ENCODE measurements at regions not wholly inside any gene's neighbourhood (a gene's known extent, or its start where the extent isn't known, plus 50 kb on each side); places are given as distances from the start of the nearest gene placed in this dataset.
A peak's percentile ranks its signal among the peaks of the same experiment; 100 is the strongest.

GRCh38 chr6:22008248-22008836 is 288.5 kb downstream of the PRL start:
- no peak for DNase-seq (ENCODE audit: low read depth in 4 of 4, low spot score in 2 of 4)

GRCh38 chr6:22010102-22010501 is 286.7 kb downstream of the PRL start:
- no peak for DNase-seq (ENCODE audit: low read depth in 4 of 4, low spot score in 2 of 4)

- no peak for DNase-seq (ENCODE audit: low read depth in 4 of 4, low spot score in 2 of 4)
Measured at GRCh38 chr6:22015216-22015615, 281.6 kb downstream of the PRL start.

- DNase-seq (ENCODE audit: low read depth in 4 of 4, low spot score in 2 of 4): no peak
Measured at GRCh38 chr6:22015944-22016343, 280.9 kb downstream of the PRL start.

GRCh38 chr6:22017272-22017671 is 279.6 kb downstream of the PRL start:
- DNase-seq (ENCODE audit: low read depth in 4 of 4, low spot score in 2 of 4): no peak

GRCh38 chr6:22017766-22018165 is 279.1 kb downstream of the PRL start:
- DNase-seq (ENCODE audit: low read depth in 4 of 4, low spot score in 2 of 4): no peak

- DNase-seq (ENCODE audit: low read depth in 4 of 4, low spot score in 2 of 4): no peak
Measured at GRCh38 chr6:22019857-22020256, 277.0 kb downstream of the PRL start.

- no peak for DNase-seq (ENCODE audit: low read depth in 4 of 4, low spot score in 2 of 4)
Measured at GRCh38 chr6:22020299-22021003, 276.4 kb downstream of the PRL start.

- DNase-seq (ENCODE audit: low read depth in 4 of 4, low spot score in 2 of 4): no peak
Measured at GRCh38 chr6:22021966-22022365, 274.9 kb downstream of the PRL start.

- DNase-seq (ENCODE audit: low read depth in 4 of 4, low spot score in 2 of 4): no peak
Measured at GRCh38 chr6:22023937-22024336, 272.9 kb downstream of the PRL start.

- no peak for DNase-seq (ENCODE audit: low read depth in 4 of 4, low spot score in 2 of 4)
Measured at GRCh38 chr6:22024973-22025467, 271.8 kb downstream of the PRL start.

- DNase-seq (ENCODE audit: low read depth in 4 of 4, low spot score in 2 of 4): no peak
Measured at GRCh38 chr6:22025468-22026163, 271.2 kb downstream of the PRL start.

GRCh38 chr6:22026164-22026678 is 270.6 kb downstream of the PRL start:
- no peak for DNase-seq (ENCODE audit: low read depth in 4 of 4, low spot score in 2 of 4)

GRCh38 chr6:22027040-22027725 is 269.7 kb downstream of the PRL start:
- DNase-seq (ENCODE audit: low read depth in 4 of 4, low spot score in 2 of 4): no peak

GRCh38 chr6:22028403-22029090 is 268.3 kb downstream of the PRL start:
- no peak for DNase-seq (ENCODE audit: low read depth in 4 of 4, low spot score in 2 of 4)

GRCh38 chr6:22029171-22029570 is 267.7 kb downstream of the PRL start:
- DNase-seq (ENCODE audit: low read depth in 4 of 4, low spot score in 2 of 4): no peak

GRCh38 chr6:22030730-22031619 is 265.9 kb downstream of the PRL start:
- no peak for DNase-seq (ENCODE audit: low read depth in 4 of 4, low spot score in 2 of 4)

GRCh38 chr6:22035690-22036089 is 261.1 kb downstream of the PRL start:
- no peak for DNase-seq (ENCODE audit: low read depth in 4 of 4, low spot score in 2 of 4)

- peak; percentile 66 to 82 (median 77) for DNase-seq (ENCODE audit: low read depth in 4 of 4, low spot score in 2 of 4)
Measured at GRCh38 chr6:22036275-22036674, 260.6 kb downstream of the PRL start.

Data from left renal cortex interstitium (tissue), 4 donors.